ENCODE measurements at regions not wholly inside any gene's neighbourhood (a gene's known extent, or its start where the extent isn't known, plus 50 kb on each side); places are given as distances from the start of the nearest gene placed in this dataset.

GRCh38 chr18:8982416-8983183, 119.9 kb upstream of the NDUFV2 start:
- Histone ChIP-seq H3K9me3 (no peaks in the 10 kb centered on the region), H3K4me3 (no peak overlapping the region), H3K4me1 (no peaks in the 10 kb centered on the region), H3K27me3 (no peaks in the 10 kb centered on the region), H3K36me3 (no peaks in the 10 kb centered on the region), H3K27ac (no peak overlapping the region)
- DNase-seq (peak in 1 of 2 donors; percentile 43), ATAC-seq (ENCODE audit: low FRiP score in 2 of 2) (peak in 1 of 2 donors; percentile 57)
- TF ChIP-seq POLR2AphosphoS5 (IDR thresholded peaks at IDR 0.05) (no peak), CTCF (IDR thresholded peaks at IDR 0.05) (peak in 4 of 6 experiments; percentile 23 to 43 (median 39))
- WGBS, 2 donors = 60 to 63% methylated on average over 13 of the region's 13 CpGs

- no peak for DNase-seq
- H3K4me1 ChIP-seq = no peaks in the 10 kb centered on the region
- no peaks in the 10 kb centered on the region for H3K27me3 ChIP-seq
- WGBS, 2 donors = 67 to 77% methylated on average over 1 of the region's 1 CpG
- H3K27ac ChIP-seq = no peak overlapping the region
- ATAC-seq (ENCODE audit: low FRiP score in 2 of 2) = no peak
- no peaks in the 10 kb centered on the region for H3K9me3 ChIP-seq
- TF ChIP-seq CTCF (IDR thresholded peaks at IDR 0.05) (no peak), EP300 (IDR thresholded peaks at IDR 0.05) (no peak), POLR2A (IDR thresholded peaks at IDR 0.05) (no peak), POLR2AphosphoS5 (IDR thresholded peaks at IDR 0.05) (no peak)
- no peaks in the 10 kb centered on the region for H3K36me3 ChIP-seq
- no peak overlapping the region for H3K4me3 ChIP-seq
Observed at GRCh38 chr18:8983195-8983594, 119.3 kb upstream of the NDUFV2 start.

GRCh38 chr18:8984131-8984721, 118.3 kb upstream of the NDUFV2 start:
- ATAC-seq (ENCODE audit: low FRiP score in 2 of 2) = no peak
- H3K36me3 ChIP-seq = no peaks in the 10 kb centered on the region
- 33 to 68% methylated on average over 4 of the region's 4 CpGs for WGBS, 2 donors

GRCh38 chr18:8987241-8987640, 115.3 kb upstream of the NDUFV2 start:
- Histone ChIP-seq H3K27ac (no peak overlapping the region), H3K4me1 (no peaks in the 10 kb centered on the region), H3K9me3 (no peaks in the 10 kb centered on the region), H3K27me3 (no peaks in the 10 kb centered on the region), H3K36me3 (no peaks in the 10 kb centered on the region), H3K4me3 (no peak overlapping the region)
- 66 to 71% methylated on average over 6 of the region's 6 CpGs for WGBS, 2 donors
- TF ChIP-seq POLR2A (IDR thresholded peaks at IDR 0.05) (no peak), CTCF (IDR thresholded peaks at IDR 0.05) (no peak), EP300 (IDR thresholded peaks at IDR 0.05) (no peak)
- DNase-seq = no peak
- no peak for ATAC-seq (ENCODE audit: low FRiP score in 2 of 2)

More at GRCh38 chr18:8984131-8984721, 118.3 kb upstream of the NDUFV2 start:
- no peaks in the 10 kb centered on the region for H3K27me3 ChIP-seq
- H3K4me3 ChIP-seq = no peak overlapping the region
- H3K27ac ChIP-seq = no peak overlapping the region
- TF ChIP-seq EP300 (IDR thresholded peaks at IDR 0.05) = no peak
- TF ChIP-seq CTCF (IDR thresholded peaks at IDR 0.05) = no peak
- no peak for TF ChIP-seq POLR2A (IDR thresholded peaks at IDR 0.05)
- TF ChIP-seq POLR2AphosphoS5 (IDR thresholded peaks at IDR 0.05) = no peak
- H3K4me1 ChIP-seq = no peaks in the 10 kb centered on the region
- DNase-seq = no peak
- no peaks in the 10 kb centered on the region for H3K9me3 ChIP-seq
